Skin epidermis (tissue), 12 donors: ENCODE measurements at regions not wholly inside any gene's neighbourhood (a gene's known extent, or its start where the extent isn't known, plus 50 kb on each side); places are given as distances from the start of the nearest gene placed in this dataset.
"Not testable (repeated sequence)": the region's sequence is repeated elsewhere in the genome, so short reads cannot be mapped to it uniquely, and the experiment has no call there.

Experiments used
- H3K27ac ChIP-seq, 21 experiments: fragments of 200-600 bp; sonication (generic) in 11 of 21; one replicate each; pipeline ENCODE4 v1.5.0; 2020; ENCODE audit warnings: mild to moderate bottlenecking in 3 of 21, inconsistent platforms in 2 of 21, moderate library complexity in 2 of 21
- H3K4me3 ChIP-seq, 7 experiments: fragments of 200-600 bp; sonication (generic) in 2 of 7; one replicate each; pipeline ENCODE4 v1.5.0; 2020; ENCODE audit warnings: inconsistent platforms in 2 of 7, mild to moderate bottlenecking in 2 of 7, moderate library complexity in 1 of 7

GRCh38 chr10:30706189-30706588 lies 76.6 kb upstream of the LYZL2 start:
- H3K27ac ChIP-seq = peak overlapping the region in 10 of 21 experiments; percentile 50 to 87 (median 80)
- not testable (repeated sequence) for H3K4me3 ChIP-seq

- H3K27ac ChIP-seq = peak overlapping the region in 14 of 21 experiments; percentile 19 to 87 (median 70)
- H3K4me3 ChIP-seq = no peak overlapping the region
Measured at GRCh38 chr10:30705625-30706149, 76.1 kb upstream of the LYZL2 start.

- H3K4me3 ChIP-seq = peak overlapping the region in 3 of 7 experiments; percentile 14 to 15 (median 14)
- H3K27ac ChIP-seq = peak overlapping the region in 13 of 21 experiments; percentile 22 to 87 (median 76)
Measured at GRCh38 chr10:30705101-30705624, 75.6 kb upstream of the LYZL2 start.

- peak overlapping the region in 3 of 7 experiments; percentile 7 to 14 (median 14) for H3K4me3 ChIP-seq
- peak overlapping the region in 13 of 21 experiments; percentile 17 to 87 (median 76) for H3K27ac ChIP-seq
Measured at GRCh38 chr10:30704601-30705100, 75.1 kb upstream of the LYZL2 start.

GRCh38 chr10:30704026-30704600 lies 74.6 kb upstream of the LYZL2 start:
- H3K27ac ChIP-seq = peak overlapping the region in 13 of 21 experiments; percentile 17 to 87 (median 76)
- peak overlapping the region in 3 of 7 experiments; percentile 7 to 14 (median 14) for H3K4me3 ChIP-seq

- H3K4me3 ChIP-seq = not testable (repeated sequence)
- peak overlapping the region in 8 of 21 experiments; percentile 17 to 87 (median 78) for H3K27ac ChIP-seq
Measured at GRCh38 chr10:30703446-30703845, 73.9 kb upstream of the LYZL2 start.

- Histone ChIP-seq H3K27ac (peak overlapping the region in 8 of 21 experiments; percentile 16 to 87 (median 76)), H3K4me3 (no peak overlapping the region)
Measured at GRCh38 chr10:30702860-30703259, 73.3 kb upstream of the LYZL2 start.

- H3K27ac ChIP-seq = peak overlapping the region in 16 of 21 experiments; percentile 16 to 87 (median 44)
Measured at GRCh38 chr10:30701451-30702173, 72.1 kb upstream of the LYZL2 start.

GRCh38 chr10:30697806-30698205 lies 68.3 kb upstream of the LYZL2 start:
- no peak overlapping the region for H3K4me3 ChIP-seq
- H3K27ac ChIP-seq = peak overlapping the region in 2 of 21 experiments; percentile 19 to 21

More at GRCh38 chr10:30701451-30702173, 72.1 kb upstream of the LYZL2 start:
- no peak overlapping the region for H3K4me3 ChIP-seq

GRCh38 chr10:30697221-30697620 lies 67.7 kb upstream of the LYZL2 start:
- H3K4me3 ChIP-seq, H3K27ac ChIP-seq: not testable (repeated sequence)

- H3K27ac ChIP-seq = peak overlapping the region in 4 of 21 experiments; percentile 7 to 66 (median 49)
- not testable (repeated sequence) for H3K4me3 ChIP-seq
Measured at GRCh38 chr10:30696416-30697185, 67.0 kb upstream of the LYZL2 start.

GRCh38 chr10:30695481-30696236 lies 66.1 kb upstream of the LYZL2 start:
- not testable (repeated sequence) for H3K4me3 ChIP-seq
- peak overlapping the region in 6 of 21 experiments; percentile 7 to 66 (median 49) for H3K27ac ChIP-seq

GRCh38 chr10:30694518-30695228 lies 65.1 kb upstream of the LYZL2 start:
- Histone ChIP-seq H3K27ac (peak overlapping the region in 1 of 21 experiments; percentile 55), H3K4me3 (no peak overlapping the region)

- peak overlapping the region in 6 of 21 experiments; percentile 29 to 81 (median 64) for H3K27ac ChIP-seq
- H3K4me3 ChIP-seq = no peak overlapping the region
Measured at GRCh38 chr10:30691639-30692015, 62.1 kb upstream of the LYZL2 start.

- H3K4me3 ChIP-seq, H3K27ac ChIP-seq: not testable (repeated sequence)
Measured at GRCh38 chr10:30690948-30691638, 61.5 kb upstream of the LYZL2 start.

- Histone ChIP-seq H3K27ac (no peak overlapping the region), H3K4me3 (no peak overlapping the region)
Measured at GRCh38 chr10:30688456-30688855, 58.9 kb upstream of the LYZL2 start.

- Histone ChIP-seq H3K4me3 (no peak overlapping the region), H3K27ac (no peak overlapping the region)
Measured at GRCh38 chr10:30687698-30688213, 58.2 kb upstream of the LYZL2 start.
